ENCODE measurements at regions not wholly inside any gene's neighbourhood (a gene's known extent, or its start where the extent isn't known, plus 50 kb on each side); places are given as distances from the start of the nearest gene placed in this dataset.

DNA sequence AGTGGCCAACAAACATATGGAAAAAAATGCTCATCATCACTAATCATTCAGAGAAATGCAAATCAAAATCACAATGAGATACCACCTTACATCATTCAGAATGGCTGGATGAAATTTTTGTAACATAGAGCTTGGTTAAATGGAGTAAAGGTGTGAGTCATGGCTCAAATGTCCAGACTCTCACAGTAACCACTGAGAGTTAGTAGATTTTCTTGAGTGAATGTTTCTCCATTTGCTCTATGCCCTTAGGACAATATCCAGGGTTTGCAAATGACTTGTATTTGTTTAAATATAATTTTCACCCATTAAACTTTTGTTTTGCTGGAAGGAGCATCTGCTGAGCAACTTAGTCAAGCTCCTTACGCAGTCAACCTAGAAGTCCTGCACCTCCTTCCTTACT lies 967.2 kb downstream of the XPNPEP1 start:
- no peak for TF ChIP-seq POLR2AphosphoS5 (IDR thresholded peaks at IDR 0.05)
- TF ChIP-seq, protein P1, sequence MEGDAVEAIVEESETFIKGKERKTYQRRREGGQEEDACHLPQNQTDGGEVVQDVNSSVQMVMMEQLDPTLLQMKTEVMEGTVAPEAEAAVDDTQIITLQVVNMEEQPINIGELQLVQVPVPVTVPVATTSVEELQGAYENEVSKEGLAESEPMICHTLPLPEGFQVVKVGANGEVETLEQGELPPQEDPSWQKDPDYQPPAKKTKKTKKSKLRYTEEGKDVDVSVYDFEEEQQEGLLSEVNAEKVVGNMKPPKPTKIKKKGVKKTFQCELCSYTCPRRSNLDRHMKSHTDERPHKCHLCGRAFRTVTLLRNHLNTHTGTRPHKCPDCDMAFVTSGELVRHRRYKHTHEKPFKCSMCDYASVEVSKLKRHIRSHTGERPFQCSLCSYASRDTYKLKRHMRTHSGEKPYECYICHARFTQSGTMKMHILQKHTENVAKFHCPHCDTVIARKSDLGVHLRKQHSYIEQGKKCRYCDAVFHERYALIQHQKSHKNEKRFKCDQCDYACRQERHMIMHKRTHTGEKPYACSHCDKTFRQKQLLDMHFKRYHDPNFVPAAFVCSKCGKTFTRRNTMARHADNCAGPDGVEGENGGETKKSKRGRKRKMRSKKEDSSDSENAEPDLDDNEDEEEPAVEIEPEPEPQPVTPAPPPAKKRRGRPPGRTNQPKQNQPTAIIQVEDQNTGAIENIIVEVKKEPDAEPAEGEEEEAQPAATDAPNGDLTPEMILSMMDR (IDR thresholded peaks at IDR 0.05) = no peak
- no peak for TF ChIP-seq POLR2A (IDR thresholded peaks at IDR 0.05; ENCODE audit: low read depth)
